Natural killer cell treated with Interleukin-12 subunit alpha and Interleukin-12 subunit beta and Interleukin-15 and Interleukin-18, amount 100 ng/mL, for 72 hours (primary cell): ENCODE measurements at regions not wholly inside any gene's neighbourhood (a gene's known extent, or its start where the extent isn't known, plus 50 kb on each side); places are given as distances from the start of the nearest gene placed in this dataset.
"Not testable (repeated sequence)": the region's sequence is repeated elsewhere in the genome, so short reads cannot be mapped to it uniquely, and the experiment has no call there.

Experiments used
- ATAC-seq, 2 donors: fragments of 150-1000 bp; cut with Tn5 transposase in 1 of 2; sonication (Bioruptor Pico), chemical (Tn5 transposase) in 1 of 2; 2 replicates each; pipeline ENCODE4 v1.10.0; 2021
- DNase-seq: peaks from one replicate; pipeline ENCODE4 v3.0.0; 2022; ENCODE audit warnings: low spot score
- H3K27ac Mint-ChIP-seq, 2 donors: 1 replicate in 1 of 2; 2 replicates in 1 of 2; pipeline ENCODE4 v1.8.0; 2022; ENCODE audit warnings: mixed read lengths in 2 of 2, mild to moderate bottlenecking in 1 of 2, moderate library complexity in 1 of 2
- H3K27me3 Mint-ChIP-seq, 2 donors: 1 replicate in 1 of 2; 2 replicates in 1 of 2; pipeline ENCODE4 v1.8.0; 2022; ENCODE audit warnings: mixed read lengths in 2 of 2
- H3K36me3 Mint-ChIP-seq: one replicate; pipeline ENCODE4 v1.8.0; 2022; ENCODE audit warnings: mixed read lengths
- H3K4me1 Mint-ChIP-seq, 2 donors: 1 replicate in 1 of 2; 2 replicates in 1 of 2; pipeline ENCODE4 v1.8.0; 2022; ENCODE audit warnings: low read depth in 2 of 2, mixed read lengths in 2 of 2, mild to moderate bottlenecking in 1 of 2
- H3K4me3 Mint-ChIP-seq: one replicate; pipeline ENCODE4 v1.8.0; 2022; ENCODE audit warnings: mixed read lengths
- H3K9me3 Mint-ChIP-seq: 2 replicates; pipeline ENCODE4 v1.8.0; 2022; ENCODE audit warnings: mixed read lengths

- Mint-ChIP-seq H3K4me3 (no peak overlapping the region), H3K36me3 (no peaks in the 10 kb centered on the region), H3K27ac (no peak overlapping the region), H3K4me1 (no peaks in the 10 kb centered on the region), H3K27me3 (no peaks in the 10 kb centered on the region), H3K9me3 (no peaks in the 10 kb centered on the region)
- DNase-seq, result no peak
- no peak for ATAC-seq
These were observed 171.2 kb downstream of the ADCYAP1 start for GRCh38 chr18:1075876-1076275.

- Mint-ChIP-seq H3K27ac (no peak overlapping the region), H3K36me3 (no peaks in the 10 kb centered on the region)
- ATAC-seq, result no peak
These were observed 173.6 kb downstream of the ADCYAP1 start for GRCh38 chr18:1078301-1078700.

GRCh38 chr18:1083675-1084074 is 179.0 kb downstream of the ADCYAP1 start:
- not testable (repeated sequence) for H3K27ac Mint-ChIP-seq, H3K4me1 Mint-ChIP-seq, DNase-seq, ATAC-seq, H3K27me3 Mint-ChIP-seq, H3K4me3 Mint-ChIP-seq, H3K36me3 Mint-ChIP-seq
- peaks cover 17% of the 10 kb centered on the region for H3K9me3 Mint-ChIP-seq

More at GRCh38 chr18:1078301-1078700, 173.6 kb downstream of the ADCYAP1 start:
- no peaks in the 10 kb centered on the region for H3K9me3 Mint-ChIP-seq
- H3K27me3 Mint-ChIP-seq, result no peaks in the 10 kb centered on the region
- no peak overlapping the region for H3K4me3 Mint-ChIP-seq
- no peak for DNase-seq
- no peaks in the 10 kb centered on the region for H3K4me1 Mint-ChIP-seq

- no peak for ATAC-seq
These were observed 186.1 kb downstream of the ADCYAP1 start for GRCh38 chr18:1090758-1091157.

GRCh38 chr18:1092228-1092627 is 187.6 kb downstream of the ADCYAP1 start:
- H3K9me3 Mint-ChIP-seq, result peaks cover 15% of the 10 kb centered on the region
- H3K27me3 Mint-ChIP-seq, result no peaks in the 10 kb centered on the region
- H3K27ac Mint-ChIP-seq, result no peak overlapping the region
- DNase-seq, result no peak
- no peak overlapping the region for H3K4me3 Mint-ChIP-seq
- ATAC-seq, result no peak
- H3K36me3 Mint-ChIP-seq, result peaks cover 1% of the 10 kb centered on the region
- no peaks in the 10 kb centered on the region for H3K4me1 Mint-ChIP-seq

More at GRCh38 chr18:1090758-1091157, 186.1 kb downstream of the ADCYAP1 start:
- no peaks in the 10 kb centered on the region for H3K27me3 Mint-ChIP-seq
- no peaks in the 10 kb centered on the region for H3K4me1 Mint-ChIP-seq
- no peak for DNase-seq
- no peak overlapping the region for H3K27ac Mint-ChIP-seq
- H3K36me3 Mint-ChIP-seq, result peaks cover 6% of the 10 kb centered on the region
- no peak overlapping the region for H3K4me3 Mint-ChIP-seq
- peaks cover 18% of the 10 kb centered on the region for H3K9me3 Mint-ChIP-seq

GRCh38 chr18:1094409-1094808 is 189.7 kb downstream of the ADCYAP1 start:
- no peak overlapping the region for H3K27ac Mint-ChIP-seq
- H3K4me1 Mint-ChIP-seq, result no peaks in the 10 kb centered on the region
- DNase-seq (no peak), ATAC-seq (no peak)
- H3K27me3 Mint-ChIP-seq, result no peaks in the 10 kb centered on the region
- no peak overlapping the region for H3K4me3 Mint-ChIP-seq
- H3K36me3 Mint-ChIP-seq, result peaks cover 7% of the 10 kb centered on the region
- peaks cover 16% of the 10 kb centered on the region for H3K9me3 Mint-ChIP-seq

- H3K9me3 Mint-ChIP-seq, result peaks cover 19% of the 10 kb centered on the region
- not testable (repeated sequence) for DNase-seq, H3K4me1 Mint-ChIP-seq, ATAC-seq, H3K27me3 Mint-ChIP-seq, H3K27ac Mint-ChIP-seq, H3K36me3 Mint-ChIP-seq, H3K4me3 Mint-ChIP-seq
These were observed 193.5 kb downstream of the ADCYAP1 start for GRCh38 chr18:1097991-1098735.

GRCh38 chr18:1102848-1103247 is 198.2 kb downstream of the ADCYAP1 start:
- Mint-ChIP-seq H3K4me3 (no peak overlapping the region), H3K27me3 (no peaks in the 10 kb centered on the region), H3K36me3 (no peaks in the 10 kb centered on the region), H3K4me1 (no peaks in the 10 kb centered on the region), H3K9me3 (peaks cover 3% of the 10 kb centered on the region), H3K27ac (no peak overlapping the region)
- DNase-seq, result no peak
- ATAC-seq, result no peak

GRCh38 chr18:1103537-1103936 is 198.9 kb downstream of the ADCYAP1 start:
- no peak for DNase-seq
- Mint-ChIP-seq H3K27ac (no peak overlapping the region), H3K36me3 (no peaks in the 10 kb centered on the region), H3K27me3 (no peaks in the 10 kb centered on the region), H3K4me1 (no peaks in the 10 kb centered on the region), H3K4me3 (no peak overlapping the region), H3K9me3 (peaks cover 3% of the 10 kb centered on the region)
- ATAC-seq, result no peak

GRCh38 chr18:1104181-1104881 is 199.7 kb downstream of the ADCYAP1 start:
- H3K27ac Mint-ChIP-seq, result no peak overlapping the region
- no peaks in the 10 kb centered on the region for H3K36me3 Mint-ChIP-seq
- no peak overlapping the region for H3K4me3 Mint-ChIP-seq
- H3K4me1 Mint-ChIP-seq, result no peaks in the 10 kb centered on the region
- H3K9me3 Mint-ChIP-seq, result peaks cover 3% of the 10 kb centered on the region
- DNase-seq (no peak), ATAC-seq (no peak)
- no peaks in the 10 kb centered on the region for H3K27me3 Mint-ChIP-seq

GRCh38 chr18:1124495-1124894 is 219.8 kb downstream of the ADCYAP1 start:
- DNase-seq (no peak), ATAC-seq (no peak)
- Mint-ChIP-seq H3K27me3 (no peaks in the 10 kb centered on the region), H3K36me3 (no peaks in the 10 kb centered on the region), H3K27ac (no peak overlapping the region), H3K4me3 (no peak overlapping the region), H3K9me3 (peaks cover 18% of the 10 kb centered on the region), H3K4me1 (no peaks in the 10 kb centered on the region)

GRCh38 chr18:1133541-1133940 is 228.9 kb downstream of the ADCYAP1 start:
- Mint-ChIP-seq H3K4me1 (no peaks in the 10 kb centered on the region), H3K27ac (no peak overlapping the region), H3K27me3 (no peaks in the 10 kb centered on the region), H3K9me3 (peaks cover 10% of the 10 kb centered on the region), H3K36me3 (no peaks in the 10 kb centered on the region), H3K4me3 (no peak overlapping the region)
- ATAC-seq (no peak), DNase-seq (no peak)

GRCh38 chr18:1147730-1148129 is 243.1 kb downstream of the ADCYAP1 start:
- H3K27ac Mint-ChIP-seq, result no peak overlapping the region
- no peaks in the 10 kb centered on the region for H3K4me1 Mint-ChIP-seq
- DNase-seq, result no peak
- no peaks in the 10 kb centered on the region for H3K27me3 Mint-ChIP-seq
- no peak for ATAC-seq
- H3K9me3 Mint-ChIP-seq, result peaks cover 25% of the 10 kb centered on the region
- H3K4me3 Mint-ChIP-seq, result no peak overlapping the region
- H3K36me3 Mint-ChIP-seq, result peaks cover 5% of the 10 kb centered on the region

- H3K27ac Mint-ChIP-seq, result no peak overlapping the region
- H3K9me3 Mint-ChIP-seq, result peaks cover 28% of the 10 kb centered on the region
- no peaks in the 10 kb centered on the region for H3K36me3 Mint-ChIP-seq
- no peaks in the 10 kb centered on the region for H3K27me3 Mint-ChIP-seq
- H3K4me1 Mint-ChIP-seq, result no peaks in the 10 kb centered on the region
- no peak overlapping the region for H3K4me3 Mint-ChIP-seq
- no peak for ATAC-seq
- DNase-seq, result no peak
These were observed 245.0 kb downstream of the ADCYAP1 start for GRCh38 chr18:1149709-1150108.
